PFSK-1 (cell line): ENCODE measurements at regions not wholly inside any gene's neighbourhood (a gene's known extent, or its start where the extent isn't known, plus 50 kb on each side); places are given as distances from the start of the nearest gene placed in this dataset.

Experiments used
- FOXP2 ChIP-seq: optimal IDR thresholded peaks from 2 replicates; pipeline ENCODE3; 2011; ENCODE audit warnings: borderline replicate concordance, control low read depth, inconsistent platforms; ENCODE audit not compliant: insufficient read depth; ENCODE audit errors: extremely low read length, extremely low read depth
- POLR2AphosphoS5 ChIP-seq: IDR thresholded peaks from 2 replicates; pipeline ENCODE4 v1.6.1; 2012; ENCODE audit warnings: low read depth, mild to moderate bottlenecking, control low read depth, low read length, moderate library complexity
- SIN3A ChIP-seq: IDR thresholded peaks from 2 replicates; pipeline ENCODE4 v1.6.1; 2012; ENCODE audit warnings: mild to moderate bottlenecking, low read length, moderate library complexity, borderline replicate concordance; ENCODE audit not compliant: insufficient read depth
- TAF1 ChIP-seq: IDR thresholded peaks from 2 replicates; pipeline ENCODE4 v1.6.1; 2012; ENCODE audit warnings: low read length, control low read depth, borderline replicate concordance; ENCODE audit not compliant: insufficient read depth
- TF ChIP-seq, protein P1 (sequence below), 2 experiments: IDR thresholded peaks; 2 replicates each; pipeline versions ENCODE4 v1.6.1 to v1.8.0; 2011 to 2012; ENCODE audit warnings: low read depth in 2 of 2, low read length in 2 of 2, control low read depth in 1 of 2, inconsistent platforms in 1 of 2, mild to moderate bottlenecking in 1 of 2, moderate library complexity in 1 of 2; ENCODE audit not compliant: insufficient read depth in 1 of 2

DNA sequence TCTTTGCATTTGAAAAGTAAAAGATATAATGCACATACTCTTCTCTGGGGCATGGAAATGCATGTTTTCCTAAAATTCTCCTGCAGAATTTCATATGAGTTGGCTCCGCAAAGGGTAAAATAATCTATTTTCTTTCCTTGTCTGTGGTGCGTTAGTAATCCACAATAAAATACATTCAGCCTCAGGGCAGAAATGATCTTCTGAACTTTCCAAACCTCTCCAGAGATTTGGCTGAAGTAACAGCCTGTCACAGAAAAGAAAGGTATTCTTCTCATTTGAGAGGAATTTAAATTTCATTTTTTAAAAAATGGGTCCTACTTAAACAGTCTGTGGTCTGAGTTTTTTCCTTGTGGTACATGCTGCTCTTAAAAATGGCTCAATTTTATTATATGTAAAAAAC, 182.7 kb upstream of the DCBLD2 start:
- TF ChIP-seq SIN3A: no peak
- no peak for TF ChIP-seq FOXP2
- TF ChIP-seq, protein P1, sequence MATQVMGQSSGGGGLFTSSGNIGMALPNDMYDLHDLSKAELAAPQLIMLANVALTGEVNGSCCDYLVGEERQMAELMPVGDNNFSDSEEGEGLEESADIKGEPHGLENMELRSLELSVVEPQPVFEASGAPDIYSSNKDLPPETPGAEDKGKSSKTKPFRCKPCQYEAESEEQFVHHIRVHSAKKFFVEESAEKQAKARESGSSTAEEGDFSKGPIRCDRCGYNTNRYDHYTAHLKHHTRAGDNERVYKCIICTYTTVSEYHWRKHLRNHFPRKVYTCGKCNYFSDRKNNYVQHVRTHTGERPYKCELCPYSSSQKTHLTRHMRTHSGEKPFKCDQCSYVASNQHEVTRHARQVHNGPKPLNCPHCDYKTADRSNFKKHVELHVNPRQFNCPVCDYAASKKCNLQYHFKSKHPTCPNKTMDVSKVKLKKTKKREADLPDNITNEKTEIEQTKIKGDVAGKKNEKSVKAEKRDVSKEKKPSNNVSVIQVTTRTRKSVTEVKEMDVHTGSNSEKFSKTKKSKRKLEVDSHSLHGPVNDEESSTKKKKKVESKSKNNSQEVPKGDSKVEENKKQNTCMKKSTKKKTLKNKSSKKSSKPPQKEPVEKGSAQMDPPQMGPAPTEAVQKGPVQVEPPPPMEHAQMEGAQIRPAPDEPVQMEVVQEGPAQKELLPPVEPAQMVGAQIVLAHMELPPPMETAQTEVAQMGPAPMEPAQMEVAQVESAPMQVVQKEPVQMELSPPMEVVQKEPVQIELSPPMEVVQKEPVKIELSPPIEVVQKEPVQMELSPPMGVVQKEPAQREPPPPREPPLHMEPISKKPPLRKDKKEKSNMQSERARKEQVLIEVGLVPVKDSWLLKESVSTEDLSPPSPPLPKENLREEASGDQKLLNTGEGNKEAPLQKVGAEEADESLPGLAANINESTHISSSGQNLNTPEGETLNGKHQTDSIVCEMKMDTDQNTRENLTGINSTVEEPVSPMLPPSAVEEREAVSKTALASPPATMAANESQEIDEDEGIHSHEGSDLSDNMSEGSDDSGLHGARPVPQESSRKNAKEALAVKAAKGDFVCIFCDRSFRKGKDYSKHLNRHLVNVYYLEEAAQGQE (IDR thresholded peaks at IDR 0.05; ENCODE audit: insufficient read depth in 1 of 2, low read depth in 2 of 2, low read length in 2 of 2): no peak
- TF ChIP-seq POLR2AphosphoS5: no peak
- TF ChIP-seq TAF1: no peak

DNA sequence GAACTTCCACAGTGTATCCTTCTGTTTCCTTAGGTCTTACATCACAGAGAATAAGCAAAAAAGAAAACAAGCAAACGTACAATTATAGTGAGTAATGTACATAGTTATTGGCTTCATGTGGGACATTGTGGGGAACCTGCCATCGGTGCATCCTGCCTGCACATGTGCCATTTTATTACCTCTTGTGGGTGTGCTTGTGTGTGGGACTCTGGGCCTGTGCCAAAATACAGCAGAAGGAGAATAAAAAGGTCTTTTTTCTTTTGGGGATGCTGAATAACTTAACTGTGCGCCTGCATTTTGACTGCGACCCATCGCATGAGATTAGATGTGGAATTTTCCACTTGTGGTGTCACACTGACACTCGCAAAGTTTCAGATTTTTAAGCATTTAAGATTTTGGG, 169.6 kb upstream of the DCBLD2 start:
- no peak for TF ChIP-seq POLR2AphosphoS5
- TF ChIP-seq TAF1: no peak

DNA sequence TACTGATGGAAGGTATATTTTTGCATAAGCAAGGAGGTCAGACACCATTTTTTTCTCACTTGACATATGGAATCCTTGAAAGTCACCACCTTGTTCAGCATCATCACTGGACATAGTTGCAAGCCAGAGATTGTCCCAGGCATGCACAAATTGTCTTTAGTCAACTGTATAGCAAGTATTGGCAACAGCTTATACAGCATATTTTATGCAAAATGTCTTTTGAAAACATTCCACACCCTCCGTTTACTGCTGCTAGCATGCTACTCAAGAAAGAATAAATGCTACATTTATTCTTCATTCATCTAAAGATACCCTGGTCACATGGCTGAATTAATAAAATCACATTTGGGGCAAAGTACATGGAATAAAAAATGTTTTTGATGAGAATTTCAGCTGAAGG, 168.5 kb upstream of the DCBLD2 start:
- TF ChIP-seq, protein P1 (IDR thresholded peaks at IDR 0.05; ENCODE audit: insufficient read depth in 1 of 2, low read depth in 2 of 2, low read length in 2 of 2): no peak
- no peak for TF ChIP-seq POLR2AphosphoS5
- no peak for TF ChIP-seq SIN3A

DNA sequence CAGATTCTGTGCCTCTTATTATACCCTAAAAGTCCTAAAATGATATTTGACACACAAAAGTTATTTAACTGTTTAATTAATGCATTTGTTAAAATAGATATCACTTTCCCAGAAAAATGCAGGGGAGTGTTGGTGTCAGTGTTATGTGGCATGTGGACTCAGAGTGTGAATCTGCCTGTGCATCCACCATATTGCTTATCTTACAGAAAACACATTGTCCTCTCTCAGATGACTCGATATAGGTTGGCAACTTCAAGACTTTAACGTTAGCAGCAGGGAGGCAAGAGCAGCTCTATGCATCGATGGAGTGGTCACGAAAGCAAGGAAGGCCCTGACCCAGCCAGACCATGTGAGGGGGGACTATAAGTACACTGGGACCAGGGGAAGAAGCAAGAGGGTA, 165.4 kb upstream of the DCBLD2 start:
- TF ChIP-seq FOXP2 (no peak), SIN3A (no peak), POLR2AphosphoS5 (no peak), TAF1 (no peak)
- TF ChIP-seq, protein P1 (IDR thresholded peaks at IDR 0.05; ENCODE audit: insufficient read depth in 1 of 2, low read depth in 2 of 2, low read length in 2 of 2): no peak

DNA sequence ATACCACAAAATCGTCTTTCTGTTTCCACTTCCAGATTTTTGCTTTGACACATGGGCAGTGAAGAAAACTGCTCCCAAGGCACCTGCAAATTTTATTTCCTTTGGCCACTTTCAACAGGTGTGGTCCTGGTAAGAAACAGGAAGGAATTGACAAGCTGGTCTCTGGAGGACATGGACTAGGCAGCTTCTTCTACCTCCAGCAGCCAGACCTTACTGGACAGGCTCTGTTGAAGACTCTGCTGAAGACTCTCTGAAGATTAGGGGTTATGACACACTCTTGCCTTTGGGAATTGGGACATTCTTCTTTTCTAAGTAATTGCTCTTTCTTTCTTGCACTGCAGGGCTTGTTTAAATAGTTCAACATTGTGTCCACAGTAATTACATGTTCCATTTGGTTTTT, 147.7 kb upstream of the DCBLD2 start:
- TF ChIP-seq, protein P1 (IDR thresholded peaks at IDR 0.05; ENCODE audit: insufficient read depth in 1 of 2, low read depth in 2 of 2, low read length in 2 of 2): no peak
- no peak for TF ChIP-seq POLR2AphosphoS5

DNA sequence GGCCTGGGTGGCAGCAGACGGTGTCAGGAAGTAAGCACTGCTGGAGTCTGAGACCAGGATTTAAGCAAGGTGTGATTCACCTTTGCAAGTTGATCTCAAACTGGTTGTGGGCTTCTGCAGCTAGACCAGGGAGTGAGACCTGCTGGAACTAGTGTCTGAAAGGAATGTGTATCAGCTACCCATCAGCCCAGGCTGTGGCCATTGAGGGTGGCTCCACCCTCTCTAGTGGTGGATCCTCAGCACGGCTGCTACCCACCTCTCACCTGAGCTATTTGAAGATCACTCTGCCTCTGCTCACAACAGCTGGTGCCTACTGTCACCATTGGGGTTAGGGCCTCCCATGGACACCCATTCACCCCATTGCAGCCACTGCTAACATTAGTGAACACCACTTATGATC, 140.3 kb upstream of the DCBLD2 start:
- no peak for TF ChIP-seq SIN3A
- TF ChIP-seq FOXP2: no peak
- TF ChIP-seq POLR2AphosphoS5: no peak
- TF ChIP-seq, protein P1 (IDR thresholded peaks at IDR 0.05; ENCODE audit: insufficient read depth in 1 of 2, low read depth in 2 of 2, low read length in 2 of 2): no peak
- no peak for TF ChIP-seq TAF1
